ENCODE measurements at regions not wholly inside any gene's neighbourhood (a gene's known extent, or its start where the extent isn't known, plus 50 kb on each side); places are given as distances from the start of the nearest gene placed in this dataset.
"Not testable (repeated sequence)": the region's sequence is repeated elsewhere in the genome, so short reads cannot be mapped to it uniquely, and the experiment has no call there.

GRCh38 chr12:75742961-75743360 is 231.6 kb upstream of the KRR1 start:
- peaks cover 3% of the 10 kb centered on the region for H3K27me3 ChIP-seq (ENCODE audit: insufficient read depth, poor library complexity, severe bottlenecking)
- TF ChIP-seq SPI1 (IDR thresholded peaks at IDR 0.05; ENCODE audit: borderline replicate concordance, low read depth) = no peak
- no peak for TF ChIP-seq POLR2AphosphoS5 (IDR thresholded peaks at IDR 0.05; ENCODE audit: low read depth)
- DNase-seq (ENCODE audit: low read depth in 1 of 2, low spot score in 1 of 2) = no peak
- H3K27ac ChIP-seq (replicated peaks) = no peak overlapping the region
- no peak overlapping the region for H3K4me3 ChIP-seq (replicated peaks; ENCODE audit: insufficient read depth, low read length)

GRCh38 chr12:75742048-75742447 is 230.6 kb upstream of the KRR1 start:
- H3K27me3 ChIP-seq (ENCODE audit: insufficient read depth, poor library complexity, severe bottlenecking) = peaks cover 3% of the 10 kb centered on the region
- H3K27ac ChIP-seq (replicated peaks) = no peak overlapping the region
- DNase-seq (ENCODE audit: low read depth in 1 of 2, low spot score in 1 of 2) = no peak
- H3K4me3 ChIP-seq (replicated peaks; ENCODE audit: insufficient read depth, low read length) = no peak overlapping the region
- TF ChIP-seq SPI1 (IDR thresholded peaks at IDR 0.05; ENCODE audit: borderline replicate concordance, low read depth) (no peak), REST (IDR thresholded peaks at IDR 0.05; ENCODE audit: insufficient replicate concordance, low read depth) (no peak), CTCF (IDR thresholded peaks at IDR 0.05; ENCODE audit: insufficient read depth, low read length) (no peak), POLR2AphosphoS5 (IDR thresholded peaks at IDR 0.05; ENCODE audit: low read depth) (no peak), GABPA (IDR thresholded peaks at IDR 0.05; ENCODE audit: low read depth) (no peak)

- H3K27me3 ChIP-seq (ENCODE audit: insufficient read depth, poor library complexity, severe bottlenecking) = peaks cover 3% of the 10 kb centered on the region
- DNase-seq (ENCODE audit: low read depth in 1 of 2, low spot score in 1 of 2) = no peak
- no peak for TF ChIP-seq GABPA (IDR thresholded peaks at IDR 0.05; ENCODE audit: low read depth)
- no peak for TF ChIP-seq REST (IDR thresholded peaks at IDR 0.05; ENCODE audit: insufficient replicate concordance, low read depth)
- no peak for TF ChIP-seq CTCF (IDR thresholded peaks at IDR 0.05; ENCODE audit: insufficient read depth, low read length)
- TF ChIP-seq SPI1 (IDR thresholded peaks at IDR 0.05; ENCODE audit: borderline replicate concordance, low read depth) = no peak
- TF ChIP-seq POLR2AphosphoS5 (IDR thresholded peaks at IDR 0.05; ENCODE audit: low read depth) = no peak
- no peak overlapping the region for H3K4me3 ChIP-seq (replicated peaks; ENCODE audit: insufficient read depth, low read length)
- no peak overlapping the region for H3K27ac ChIP-seq (replicated peaks)
Observed at GRCh38 chr12:75739912-75740311, 228.5 kb upstream of the KRR1 start.

DNA sequence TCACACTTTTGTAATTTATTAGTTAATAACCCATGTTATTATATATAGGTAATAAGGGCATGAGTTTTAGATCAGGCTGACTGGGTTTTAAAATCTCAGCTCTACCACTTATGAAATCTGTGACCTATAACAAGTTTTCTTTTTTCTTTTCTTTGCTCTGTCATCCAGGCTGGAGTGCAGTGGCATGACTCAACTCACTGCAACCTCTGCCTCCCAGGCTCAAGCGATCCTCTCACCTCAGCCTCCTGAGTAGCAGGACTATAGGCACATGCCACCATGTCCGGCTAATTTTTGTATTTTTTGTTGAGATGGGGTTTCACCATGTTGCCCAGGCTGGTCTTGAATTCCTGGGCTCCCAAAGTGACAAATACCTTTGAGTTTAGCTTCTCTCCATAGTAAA is 227.7 kb upstream of the KRR1 start:
- H3K27ac ChIP-seq (replicated peaks); H3K4me3 ChIP-seq (replicated peaks; ENCODE audit: insufficient read depth, low read length); H3K27me3 ChIP-seq (ENCODE audit: insufficient read depth, poor library complexity, severe bottlenecking); DNase-seq (ENCODE audit: low read depth in 1 of 2, low spot score in 1 of 2): not testable (repeated sequence)

GRCh38 chr12:75738486-75738885 is 227.1 kb upstream of the KRR1 start:
- TF ChIP-seq GABPA (IDR thresholded peaks at IDR 0.05; ENCODE audit: low read depth) = no peak
- no peak for TF ChIP-seq POLR2AphosphoS5 (IDR thresholded peaks at IDR 0.05; ENCODE audit: low read depth)
- no peak for TF ChIP-seq CTCF (IDR thresholded peaks at IDR 0.05; ENCODE audit: insufficient read depth, low read length)
- no peak for TF ChIP-seq SPI1 (IDR thresholded peaks at IDR 0.05; ENCODE audit: borderline replicate concordance, low read depth)
- no peak for TF ChIP-seq REST (IDR thresholded peaks at IDR 0.05; ENCODE audit: insufficient replicate concordance, low read depth)
- Histone ChIP-seq H3K4me3 (replicated peaks; ENCODE audit: insufficient read depth, low read length) (no peak overlapping the region), H3K27me3 (ENCODE audit: insufficient read depth, poor library complexity, severe bottlenecking) (no peaks in the 10 kb centered on the region), H3K27ac (replicated peaks) (no peak overlapping the region)
- no peak for DNase-seq (ENCODE audit: low read depth in 1 of 2, low spot score in 1 of 2)
